ENCODE measurements at regions not wholly inside any gene's neighbourhood (a gene's known extent, or its start where the extent isn't known, plus 50 kb on each side); places are given as distances from the start of the nearest gene placed in this dataset.
A peak's percentile ranks its signal among the peaks of the same experiment; 100 is the strongest.

- DNase-seq: no peak
These were observed 123.4 kb upstream of the CSF3R start for GRCh38 chr1:36605942-36606640.

- no peak for DNase-seq
These were observed 120.7 kb upstream of the CSF3R start for GRCh38 chr1:36603461-36603860.

GRCh38 chr1:36602184-36602583, 119.5 kb upstream of the CSF3R start:
- DNase-seq: no peak

GRCh38 chr1:36599828-36600227, 117.1 kb upstream of the CSF3R start:
- DNase-seq: no peak

GRCh38 chr1:36597514-36597913, 114.8 kb upstream of the CSF3R start:
- no peak for DNase-seq

GRCh38 chr1:36595921-36596320, 113.2 kb upstream of the CSF3R start:
- DNase-seq: no peak

DNA sequence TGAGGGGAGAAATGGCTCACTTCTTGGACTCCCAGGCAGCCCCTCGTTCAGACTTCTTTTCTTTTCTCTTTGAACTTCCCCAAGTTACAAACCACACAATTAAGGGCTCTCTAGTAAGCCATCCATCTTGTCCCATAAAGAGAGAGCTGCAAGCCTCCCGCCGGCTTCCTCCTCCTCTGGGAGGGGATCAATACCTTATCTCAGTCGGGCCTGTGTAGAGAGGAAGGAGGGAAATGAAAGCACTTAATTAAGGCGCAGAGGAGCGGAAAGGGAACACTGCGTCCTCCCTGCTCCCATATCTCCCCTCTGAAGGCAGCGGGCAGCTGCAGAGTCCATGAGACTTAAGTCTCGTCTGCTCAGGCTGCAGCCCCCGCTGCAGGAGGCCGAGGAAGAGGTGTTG, 112.6 kb upstream of the CSF3R start:
- DNase-seq: no peak

GRCh38 chr1:36594023-36594422, 111.3 kb upstream of the CSF3R start:
- no peak for DNase-seq

DNA sequence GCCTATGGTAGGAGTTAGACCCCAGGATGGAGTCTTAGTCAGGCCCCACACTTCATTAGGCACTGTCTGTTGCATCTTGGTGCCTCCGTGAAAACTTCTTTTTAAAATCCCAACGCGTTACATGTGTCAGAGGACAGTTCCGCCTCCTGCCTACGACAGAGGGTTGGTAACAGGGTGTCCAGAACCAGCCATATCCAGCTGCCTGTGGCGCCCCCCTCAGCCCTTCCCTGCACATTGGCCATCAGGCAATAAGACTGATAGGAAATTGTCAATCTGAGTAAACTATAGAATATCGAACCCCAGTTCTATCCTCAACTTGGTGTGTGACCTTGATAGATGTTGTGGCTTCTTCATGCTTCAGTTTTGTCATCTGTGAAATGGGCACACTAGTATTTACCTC, 108.6 kb upstream of the CSF3R start:
- no peak for DNase-seq

DNA sequence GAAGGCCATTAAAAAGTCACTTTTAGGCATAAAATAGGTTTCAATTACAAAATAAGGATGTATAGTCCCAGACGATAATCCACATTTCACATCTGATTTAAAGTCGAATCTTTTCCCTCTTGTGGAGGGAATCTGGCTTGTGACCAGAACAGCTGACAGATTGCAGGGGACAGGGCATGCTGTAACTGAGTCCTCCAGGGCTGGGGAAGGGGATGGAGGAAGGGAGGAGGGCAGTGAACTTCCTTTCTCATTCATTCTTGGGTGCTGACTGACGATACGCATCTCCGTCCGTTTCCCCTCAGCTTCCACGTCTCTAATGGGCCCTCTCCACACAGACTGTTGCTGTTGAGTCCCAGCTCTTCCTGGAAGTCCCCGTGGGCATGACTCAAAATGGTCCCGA, 108.1 kb upstream of the CSF3R start:
- no peak for DNase-seq

DNA sequence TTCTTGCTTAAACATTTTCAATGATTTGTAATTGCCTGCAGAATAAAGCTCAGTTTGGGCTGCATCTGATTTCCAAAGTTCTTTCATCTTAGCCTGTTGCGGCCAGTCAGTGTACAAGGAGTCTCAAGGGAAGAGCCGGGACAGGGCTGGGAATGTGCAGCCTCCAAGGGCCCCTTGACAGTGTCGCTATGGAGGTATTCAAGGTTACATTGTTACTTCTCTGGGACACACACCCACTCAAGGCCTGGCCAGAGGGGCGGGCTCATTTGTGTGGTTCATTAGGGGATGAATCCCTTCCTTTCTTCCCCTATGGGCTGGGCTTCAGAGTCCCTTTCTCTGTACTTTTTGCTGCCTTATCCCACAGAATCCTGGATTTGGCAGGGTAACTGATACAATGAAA, 107.6 kb upstream of the CSF3R start:
- DNase-seq: no peak

DNA sequence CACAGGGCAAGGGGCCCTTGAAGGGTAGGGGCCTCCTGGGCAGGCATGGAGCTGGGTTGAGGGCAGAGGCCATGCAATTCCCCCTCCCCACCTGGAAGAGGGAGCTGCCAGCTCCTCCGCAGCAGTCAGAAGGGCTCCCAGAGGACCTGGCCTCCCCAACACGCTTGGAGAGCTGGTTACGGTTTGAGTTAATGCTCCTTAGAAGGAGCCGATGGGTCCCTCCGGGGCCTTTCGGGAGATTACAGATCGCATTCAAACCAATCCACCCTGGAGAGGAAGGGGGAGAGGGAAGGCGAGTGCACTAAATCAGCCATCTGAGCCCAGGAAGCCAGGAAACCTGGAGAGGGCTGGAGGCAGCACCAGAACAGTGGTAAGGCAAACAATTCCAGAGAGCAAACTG, 106.3 kb upstream of the CSF3R start:
- no peak for DNase-seq

DNA sequence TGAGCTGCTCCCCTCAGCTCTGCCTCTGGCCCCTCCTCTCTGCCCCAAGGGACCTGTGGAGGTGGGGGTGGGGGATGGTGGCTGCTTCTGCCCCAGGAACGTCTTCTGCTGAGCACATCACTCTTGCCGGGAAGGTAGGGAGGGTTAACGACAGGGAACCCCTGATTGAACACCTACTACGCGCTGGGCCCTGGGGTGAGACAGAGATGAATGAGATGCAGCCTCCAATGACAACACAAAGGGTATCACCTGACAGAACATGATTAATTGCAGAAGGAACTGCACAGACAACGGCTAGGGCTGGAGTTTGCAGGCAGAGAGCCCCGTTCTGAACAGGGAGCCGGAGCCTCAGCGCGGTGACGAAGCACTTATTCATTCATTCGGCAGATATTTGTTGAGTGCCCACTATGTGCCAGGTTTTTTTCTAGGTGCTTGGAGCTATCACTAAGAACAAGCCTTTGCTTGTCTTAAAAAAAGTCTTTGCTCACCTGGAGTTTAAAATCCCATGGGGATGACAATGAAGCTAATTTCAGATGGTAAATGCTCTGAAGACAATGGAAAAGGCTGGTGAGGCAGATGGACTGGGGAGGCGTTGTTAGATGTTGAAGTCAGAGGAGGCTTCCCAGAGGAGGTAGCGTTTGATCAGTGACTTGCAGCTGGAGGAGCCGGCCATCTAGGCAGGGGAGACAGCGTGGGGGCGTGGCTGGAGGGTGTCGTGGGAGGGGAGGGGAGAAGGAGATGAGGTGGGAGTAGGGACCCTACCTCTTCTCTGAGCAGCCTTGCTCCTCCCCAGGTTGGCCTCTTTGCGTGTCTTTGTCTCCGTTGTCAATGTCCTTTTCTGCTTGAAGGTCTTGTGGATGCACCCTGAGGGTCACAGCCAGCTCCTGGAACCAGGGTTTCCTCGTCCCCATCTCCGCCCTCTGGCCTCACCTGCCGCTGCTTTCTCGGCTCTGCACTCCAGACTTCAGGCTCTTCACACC, 103.1 kb upstream of the CSF3R start:
- DNase-seq: no peak

- DNase-seq: no peak
These were observed 102.3 kb upstream of the CSF3R start for GRCh38 chr1:36584874-36585453.

GRCh38 chr1:36583980-36584782, 101.5 kb upstream of the CSF3R start:
- no peak for DNase-seq

GRCh38 chr1:36583080-36583479, 100.4 kb upstream of the CSF3R start:
- no peak for DNase-seq

GRCh38 chr1:36582066-36582755, 99.5 kb upstream of the CSF3R start:
- no peak for DNase-seq

DNA sequence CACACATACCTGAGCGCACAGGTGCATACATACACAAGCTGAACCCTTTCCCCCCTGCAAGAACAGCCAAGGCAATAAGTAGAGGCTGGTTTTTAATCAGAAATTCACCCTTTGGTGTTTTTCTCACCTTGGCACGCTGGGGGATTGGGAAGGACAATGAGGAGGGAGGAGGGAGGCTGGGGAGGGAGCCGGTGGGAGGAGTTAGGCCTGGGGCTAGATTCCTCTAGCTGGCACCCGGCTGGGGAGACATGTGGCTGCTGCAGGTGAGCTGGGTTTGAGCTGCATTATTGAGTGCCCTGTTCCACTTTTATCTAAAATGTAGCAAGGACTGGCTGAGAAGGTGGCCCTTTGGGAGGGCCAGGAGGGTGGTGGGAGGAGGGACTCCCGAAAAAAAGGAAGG, 97.8 kb upstream of the CSF3R start:
- no peak for DNase-seq

DNA sequence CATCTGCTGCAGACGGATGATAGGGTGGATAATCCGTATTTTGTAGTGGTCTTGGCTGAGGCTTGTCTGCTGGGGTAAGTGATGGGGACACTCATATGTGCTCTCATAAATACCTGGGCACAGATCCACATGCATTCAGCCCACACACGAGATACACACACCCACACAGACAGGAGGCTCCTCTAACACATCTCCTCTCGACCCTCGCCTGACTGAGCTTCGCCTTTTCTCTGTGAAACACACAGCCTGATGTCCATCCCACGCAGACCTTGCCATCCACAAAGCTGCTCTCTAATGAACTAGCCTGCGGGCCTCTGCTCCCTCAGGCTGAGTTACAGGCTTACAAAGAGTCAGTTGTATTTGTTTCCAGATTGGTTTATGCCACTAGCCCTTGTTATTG, 96.3 kb upstream of the CSF3R start:
- no peak for DNase-seq

- no peak for DNase-seq
These were observed 93.9 kb upstream of the CSF3R start for GRCh38 chr1:36576551-36577110.

DNA sequence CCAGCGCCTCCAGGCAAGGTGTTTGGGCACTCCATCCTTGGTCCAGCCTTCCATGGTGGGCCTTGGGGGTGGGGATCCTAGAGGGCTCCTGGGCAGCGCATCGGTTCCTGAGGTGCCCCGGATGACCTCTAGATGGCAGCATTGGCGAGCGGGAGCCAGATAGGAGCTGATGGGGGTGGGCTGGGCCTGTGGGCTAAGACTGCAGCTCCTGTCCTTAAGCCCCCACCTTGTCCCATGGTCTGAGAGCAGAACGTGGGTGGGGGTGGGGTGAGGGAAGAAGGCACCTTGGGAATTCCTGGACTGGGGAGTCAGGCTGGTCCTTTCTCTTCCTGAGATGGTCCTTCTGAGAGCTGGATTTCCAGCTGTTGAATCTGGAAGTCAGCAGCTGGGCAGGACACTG, 93.4 kb upstream of the CSF3R start:
- DNase-seq: peak in 4 of 5 donors; percentile 16 to 44 (median 30)

- no peak for DNase-seq
These were observed 90.7 kb upstream of the CSF3R start for GRCh38 chr1:36573445-36573844.
